Stomach (tissue), 8 donors: ENCODE measurements at regions not wholly inside any gene's neighbourhood (a gene's known extent, or its start where the extent isn't known, plus 50 kb on each side); places are given as distances from the start of the nearest gene placed in this dataset.

ENCODE experiments used
- DNase-seq, 2 donors: peaks; one replicate each; pipeline versions ENCODE4 v3.0.0 to v3.0.0-alpha.2; 2013 to 2019
- H3K27ac ChIP-seq, 5 donors: fragments of 200-600 bp in 4 of 5; sonication (generic) in 4 of 5; one replicate each; pipeline ENCODE4 v1.5.1; 2013 to 2019; ENCODE audit warnings: mild to moderate bottlenecking in 1 of 5, moderate library complexity in 1 of 5
- H3K27me3 ChIP-seq, 3 donors: fragments of 200-600 bp; sonication (generic); one replicate each; pipeline ENCODE4 v1.5.1; 2017 to 2019; ENCODE audit warnings: mixed run types in 1 of 3
- H3K36me3 ChIP-seq, 4 donors: fragments of 200-600 bp; sonication (generic); 1 replicate in 3 of 4; 2 replicates in 1 of 4; pipeline ENCODE4 v1.5.1; 2016 to 2019
- H3K4me1 ChIP-seq, 4 donors: fragments of 200-600 bp; sonication (generic); one replicate each; pipeline ENCODE4 v1.5.1; 2016 to 2019
- H3K4me3 ChIP-seq, 4 donors: fragments of 200-600 bp; sonication (generic) in 3 of 4; one replicate each; pipeline ENCODE4 v1.5.1; 2016 to 2019; ENCODE audit warnings: mild to moderate bottlenecking in 1 of 4
- H3K9me3 ChIP-seq, 4 donors: fragments of 200-600 bp; sonication (generic); one replicate each; pipeline ENCODE4 v1.5.1; 2016 to 2019
- CTCF ChIP-seq, 7 experiments: fragments of 450-650 bp in 4 of 7; fragments of 200-600 bp in 3 of 7; sonication (generic) in 3 of 7; IDR thresholded peaks; one replicate each; pipeline ENCODE4 v1.5.1; 2016 to 2019; ENCODE audit warnings: antibody characterized with exemption in 7 of 7, control low read depth in 2 of 7, mild to moderate bottlenecking in 1 of 7
- EP300 ChIP-seq: sonication (generic); formaldehyde crosslinking; IDR thresholded peaks from one replicate; pipeline ENCODE4 v1.6.1; 2017; ENCODE audit warnings: antibody characterized with exemption
- POLR2A ChIP-seq, 4 donors: fragments of 450-650 bp; IDR thresholded peaks; one replicate each; pipeline ENCODE4 v1.6.1; 2016; ENCODE audit warnings: antibody characterized with exemption in 4 of 4, control low read depth in 2 of 4, mild to moderate bottlenecking in 1 of 4, moderate library complexity in 1 of 4
- POLR2AphosphoS5 ChIP-seq, 3 donors: sonication (generic); formaldehyde crosslinking; IDR thresholded peaks; one replicate each; pipeline ENCODE4 v1.6.1; 2016; ENCODE audit warnings: antibody characterized with exemption in 3 of 3
- WGBS, 5 donors: extraction: QIAGEN DNeasy Blood & Tissue Kit in 3 of 5; methylation state at CpG; one replicate each; pipeline versions ENCODE4 v1.1.5 to v1.1.7; 2013 to 2018; 5-methylcytosine and 5-hydroxymethylcytosine counted together
- intact Hi-C: fragments of 100-400 bp; cut with DNase I; formaldehyde crosslinking; loops from one replicate; pipeline ENCODE4 v1.15.1; 2023; ENCODE audit warnings: low total_unique reads
- donor health status: healthy with polysubstance abuse.
- donor health status: Bipolar disorder and iron deficiency.
- donor health status: healthy.

DNA sequence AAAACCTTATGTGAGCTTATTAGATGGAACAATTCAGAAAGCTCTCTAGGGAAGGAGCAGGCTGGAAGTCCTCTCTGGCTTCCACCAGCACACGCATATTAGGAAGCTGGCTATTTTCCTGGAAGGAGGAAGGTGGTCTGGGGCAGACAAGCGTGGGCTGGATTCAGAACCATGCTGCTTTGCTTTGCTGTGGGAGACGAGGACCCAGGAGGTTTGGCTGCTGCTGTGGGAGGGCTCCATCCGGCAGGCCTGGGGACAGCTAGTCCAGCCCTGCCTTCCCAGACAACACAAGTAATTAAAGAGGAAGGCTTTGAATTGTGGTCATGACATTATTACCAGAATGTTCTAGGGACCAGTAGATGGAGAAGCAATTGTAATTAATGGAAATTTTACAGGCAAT, 238.8 kb upstream of the MYT1L start:
- no peak overlapping the region for H3K27ac ChIP-seq
- no peaks in the 10 kb centered on the region for H3K9me3 ChIP-seq
- no peak for TF ChIP-seq EP300
- no peak for TF ChIP-seq POLR2A (IDR thresholded peaks at IDR 0.05)
- no peak for TF ChIP-seq POLR2AphosphoS5 (IDR thresholded peaks at IDR 0.05)
- TF ChIP-seq CTCF (IDR thresholded peaks at IDR 0.05): no peak
- no peak for DNase-seq
- intact Hi-C loops: no loop called here
- no peaks in the 10 kb centered on the region for H3K4me1 ChIP-seq
- WGBS, 5 donors: 65 to 81% (median 75%) methylated on average over 4 of the region's 4 CpGs
- no peaks in the 10 kb centered on the region for H3K36me3 ChIP-seq
- H3K4me3 ChIP-seq: no peak overlapping the region
- no peaks in the 10 kb centered on the region for H3K27me3 ChIP-seq

- Histone ChIP-seq H3K27ac (no peak overlapping the region), H3K27me3 (no peaks in the 10 kb centered on the region), H3K9me3 (no peaks in the 10 kb centered on the region), H3K4me3 (no peak overlapping the region), H3K4me1 (no peaks in the 10 kb centered on the region), H3K36me3 (no peaks in the 10 kb centered on the region)
- DNase-seq: no peak
- intact Hi-C loops: no loop called here
- 86 to 95% (median 90%) methylated on average over 11 of the region's 11 CpGs for WGBS, 5 donors
- no peak for TF ChIP-seq CTCF (IDR thresholded peaks at IDR 0.05)
- no peak for TF ChIP-seq POLR2A (IDR thresholded peaks at IDR 0.05)
- TF ChIP-seq POLR2AphosphoS5 (IDR thresholded peaks at IDR 0.05): no peak
- no peak for TF ChIP-seq EP300
Measured at GRCh38 chr2:2569306-2569705, 238.2 kb upstream of the MYT1L start.

DNA sequence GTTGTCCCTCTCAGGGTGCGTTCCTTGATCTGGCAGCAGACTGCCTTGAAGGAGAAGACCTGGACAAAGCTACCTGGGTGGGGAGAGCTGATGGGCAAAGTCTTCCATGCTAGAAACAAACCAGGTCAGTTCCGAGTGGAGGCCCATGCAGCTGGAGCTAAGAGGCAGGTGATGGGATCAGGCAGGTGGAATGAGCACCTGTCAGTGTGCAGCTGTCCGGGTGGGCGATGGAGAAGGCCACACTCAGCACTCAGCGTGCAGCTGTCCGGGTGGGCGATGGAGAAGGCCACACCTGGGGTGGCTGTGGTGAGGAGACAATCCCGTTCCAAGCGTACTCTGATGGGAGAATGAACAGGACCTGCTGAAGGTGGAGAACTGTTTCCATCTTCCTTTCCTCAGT, 237.3 kb upstream of the MYT1L start:
- no peaks in the 10 kb centered on the region for H3K36me3 ChIP-seq
- no peaks in the 10 kb centered on the region for H3K9me3 ChIP-seq
- no peaks in the 10 kb centered on the region for H3K4me1 ChIP-seq
- H3K27me3 ChIP-seq: no peaks in the 10 kb centered on the region
- no peak overlapping the region for H3K27ac ChIP-seq
- DNase-seq: no peak
- intact Hi-C loops: no loop called here
- H3K4me3 ChIP-seq: no peak overlapping the region
- 88 to 94% (median 90%) methylated on average over 7 to 9 of the region's 9 CpGs for WGBS, 5 donors
- TF ChIP-seq EP300 (no peak), CTCF (IDR thresholded peaks at IDR 0.05) (no peak), POLR2A (IDR thresholded peaks at IDR 0.05) (no peak), POLR2AphosphoS5 (IDR thresholded peaks at IDR 0.05) (no peak)

- Histone ChIP-seq H3K27me3 (no peaks in the 10 kb centered on the region), H3K4me3 (no peak overlapping the region), H3K9me3 (no peaks in the 10 kb centered on the region), H3K36me3 (no peaks in the 10 kb centered on the region), H3K4me1 (no peaks in the 10 kb centered on the region), H3K27ac (no peak overlapping the region)
- DNase-seq: no peak
- 77 to 85% (median 81%) methylated on average over 11 to 15 of the region's 15 CpGs for WGBS, 5 donors
- no peak for TF ChIP-seq POLR2A (IDR thresholded peaks at IDR 0.05)
- no peak for TF ChIP-seq POLR2AphosphoS5 (IDR thresholded peaks at IDR 0.05)
- intact Hi-C loops: no loop called here
Measured at GRCh38 chr2:2567776-2568175, 236.7 kb upstream of the MYT1L start.

DNA sequence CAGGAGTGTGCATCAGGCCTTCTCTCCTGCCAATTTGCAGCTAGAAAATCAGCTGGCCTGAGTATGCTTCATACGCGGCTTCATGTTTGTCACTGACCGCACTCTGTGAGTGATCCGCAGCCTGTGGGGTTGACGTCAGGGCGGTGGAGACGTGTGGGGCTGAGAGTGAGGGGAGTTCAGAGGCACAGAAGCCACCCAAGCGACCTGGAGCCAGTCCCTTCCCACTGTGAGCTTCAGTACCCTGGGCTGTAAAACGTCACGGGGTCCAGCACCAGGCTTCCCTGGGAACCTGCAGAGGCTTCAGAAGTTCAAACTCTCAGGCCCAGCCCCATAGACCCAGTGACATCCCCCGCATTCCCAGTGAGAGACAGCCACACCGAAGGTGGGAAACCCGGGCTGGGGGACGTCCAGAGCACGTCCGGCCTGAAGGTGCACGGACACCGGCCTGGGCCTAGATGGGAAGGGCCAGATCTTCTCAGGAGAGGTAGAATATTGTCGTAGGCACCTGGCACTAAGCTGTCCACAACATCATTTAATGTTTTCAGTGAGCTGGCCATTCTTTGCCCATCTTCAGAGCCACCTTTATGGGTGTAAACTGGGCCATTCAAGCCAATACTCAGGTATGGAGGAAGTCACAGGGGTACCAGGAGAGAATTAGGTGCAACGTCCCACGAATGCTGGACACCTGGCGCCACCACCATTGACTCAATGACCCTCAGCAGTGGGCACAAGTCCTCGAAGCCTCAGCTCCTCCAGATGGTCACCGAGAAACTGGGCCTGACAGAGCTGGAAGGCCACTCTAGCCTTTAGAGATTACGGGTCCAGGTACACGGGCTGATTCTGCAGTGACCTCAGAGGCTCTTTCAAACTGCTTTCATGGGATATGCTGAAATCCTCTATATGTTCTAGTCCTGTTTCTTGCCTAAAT, 235.6 kb upstream of the MYT1L start:
- Histone ChIP-seq H3K4me1 (no peaks in the 10 kb centered on the region), H3K27me3 (no peaks in the 10 kb centered on the region), H3K27ac (no peak overlapping the region), H3K4me3 (no peak overlapping the region), H3K36me3 (no peaks in the 10 kb centered on the region), H3K9me3 (no peaks in the 10 kb centered on the region)
- no peak for DNase-seq
- 83 to 88% (median 88%) methylated on average over 15 to 26 of the region's 26 CpGs for WGBS, 5 donors
- no peak for TF ChIP-seq EP300
- TF ChIP-seq CTCF (IDR thresholded peaks at IDR 0.05): no peak
- TF ChIP-seq POLR2A (IDR thresholded peaks at IDR 0.05): no peak
- no peak for TF ChIP-seq POLR2AphosphoS5 (IDR thresholded peaks at IDR 0.05)
- intact Hi-C loops: no loop called here
